Activated CD8-positive, alpha-beta T cell treated with anti-CD3 and anti-CD28 coated beads for 36 hours (primary cell): ENCODE measurements at regions not wholly inside any gene's neighbourhood (a gene's known extent, or its start where the extent isn't known, plus 50 kb on each side); places are given as distances from the start of the nearest gene placed in this dataset.
"Not testable (repeated sequence)": the region's sequence is repeated elsewhere in the genome, so short reads cannot be mapped to it uniquely, and the experiment has no call there.

ENCODE experiments used
- ATAC-seq: fragments of 200-7000 bp; cut with Tn5 transposase; one replicate; pipeline ENCODE4 v1.10.0; 2021; ENCODE audit warnings: mild to moderate bottlenecking, moderate library complexity
- CTCF ChIA-PET: fragments of 350-600 bp; sonication (Branson Sonifier 250); formaldehyde crosslinking; loops from one replicate; lab custom pipeline; 2021; ENCODE audit warnings: antibody characterized with exemption; lab: Charles Lee
- POLR2A ChIA-PET: fragments of 350-600 bp; sonication (Branson Sonifier 250); formaldehyde crosslinking; loops from one replicate; lab custom pipeline; 2021; ENCODE audit warnings: antibody characterized with exemption; lab: Charles Lee
- DNase-seq: peaks from one replicate; pipeline ENCODE4 v3.0.0-alpha.2; 2020
- H3K27ac Mint-ChIP-seq: one replicate; pipeline ENCODE4 v1.8.0; 2021; ENCODE audit warnings: mild to moderate bottlenecking, mixed read lengths
- H3K27me3 Mint-ChIP-seq: one replicate; pipeline ENCODE4 v1.8.0; 2021; ENCODE audit warnings: mixed read lengths
- H3K36me3 Mint-ChIP-seq: one replicate; pipeline ENCODE4 v1.8.0; 2021; ENCODE audit warnings: low read depth, mixed read lengths
- H3K4me1 Mint-ChIP-seq: one replicate; pipeline ENCODE4 v1.8.0; 2021; ENCODE audit warnings: low read depth, mixed read lengths
- H3K4me3 Mint-ChIP-seq: one replicate; pipeline ENCODE4 v1.8.0; 2021; ENCODE audit warnings: mild to moderate bottlenecking, moderate library complexity, mixed read lengths
- H3K9me3 Mint-ChIP-seq: one replicate; pipeline ENCODE4 v1.8.0; 2021; ENCODE audit warnings: mixed read lengths
- CTCF ChIP-seq: fragments of 200-600 bp; IDR thresholded peaks from one replicate; pipeline ENCODE4 v1.8.0; 2022; ENCODE audit warnings: antibody characterized with exemption, mild to moderate bottlenecking
- intact Hi-C: fragments of 100-400 bp; cut with micrococcal nuclease; formaldehyde crosslinking; loops from one replicate; pipeline ENCODE4 v1.10.0; 2022

- Mint-ChIP-seq H3K36me3 (no peaks in the 10 kb centered on the region), H3K4me3 (no peak overlapping the region), H3K4me1 (no peaks in the 10 kb centered on the region), H3K27ac (no peak overlapping the region), H3K27me3 (no peaks in the 10 kb centered on the region), H3K9me3 (no peaks in the 10 kb centered on the region)
- ChIA-PET CTCF (no interaction called here), POLR2A (no interaction called here)
- intact Hi-C loops = no loop called here
- no peak for ATAC-seq
- DNase-seq = no peak
- no peak for TF ChIP-seq CTCF
Observed at GRCh38 chr7:24436131-24436920, 136.9 kb upstream of the PALS2 start.

GRCh38 chr7:24438232-24438631 lies 135.0 kb upstream of the PALS2 start:
- ChIA-PET CTCF (no interaction called here), POLR2A (interaction anchor here (0.6 kb wide), 1 partner anchor 793 kb away, joined by 3 read pairs; no protein-coding TSS in a partner anchor)
- intact Hi-C loops = no loop called here
- no peak for TF ChIP-seq CTCF
- ATAC-seq = no peak
- H3K27me3 Mint-ChIP-seq = peaks cover 1% of the 10 kb centered on the region
- no peaks in the 10 kb centered on the region for H3K4me1 Mint-ChIP-seq
- H3K9me3 Mint-ChIP-seq = no peaks in the 10 kb centered on the region
- DNase-seq = no peak
- no peak overlapping the region for H3K4me3 Mint-ChIP-seq
- H3K27ac Mint-ChIP-seq = no peak overlapping the region
- no peaks in the 10 kb centered on the region for H3K36me3 Mint-ChIP-seq

GRCh38 chr7:24439104-24439503 lies 134.1 kb upstream of the PALS2 start:
- DNase-seq, ATAC-seq, H3K4me1 Mint-ChIP-seq, H3K9me3 Mint-ChIP-seq, intact Hi-C loops, CTCF ChIA-PET, H3K4me3 Mint-ChIP-seq, H3K27ac Mint-ChIP-seq, POLR2A ChIA-PET, H3K27me3 Mint-ChIP-seq, H3K36me3 Mint-ChIP-seq: not testable (repeated sequence)

GRCh38 chr7:24440892-24441291 lies 132.4 kb upstream of the PALS2 start:
- H3K36me3 Mint-ChIP-seq = no peaks in the 10 kb centered on the region
- H3K9me3 Mint-ChIP-seq = no peaks in the 10 kb centered on the region
- H3K4me3 Mint-ChIP-seq = no peak overlapping the region
- ChIA-PET POLR2A (no interaction called here), CTCF (no interaction called here)
- no peak for TF ChIP-seq CTCF
- intact Hi-C loops = no loop called here
- peaks cover 6% of the 10 kb centered on the region for H3K27me3 Mint-ChIP-seq
- DNase-seq (no peak), ATAC-seq (no peak)
- no peak overlapping the region for H3K27ac Mint-ChIP-seq
- H3K4me1 Mint-ChIP-seq = no peaks in the 10 kb centered on the region

DNA sequence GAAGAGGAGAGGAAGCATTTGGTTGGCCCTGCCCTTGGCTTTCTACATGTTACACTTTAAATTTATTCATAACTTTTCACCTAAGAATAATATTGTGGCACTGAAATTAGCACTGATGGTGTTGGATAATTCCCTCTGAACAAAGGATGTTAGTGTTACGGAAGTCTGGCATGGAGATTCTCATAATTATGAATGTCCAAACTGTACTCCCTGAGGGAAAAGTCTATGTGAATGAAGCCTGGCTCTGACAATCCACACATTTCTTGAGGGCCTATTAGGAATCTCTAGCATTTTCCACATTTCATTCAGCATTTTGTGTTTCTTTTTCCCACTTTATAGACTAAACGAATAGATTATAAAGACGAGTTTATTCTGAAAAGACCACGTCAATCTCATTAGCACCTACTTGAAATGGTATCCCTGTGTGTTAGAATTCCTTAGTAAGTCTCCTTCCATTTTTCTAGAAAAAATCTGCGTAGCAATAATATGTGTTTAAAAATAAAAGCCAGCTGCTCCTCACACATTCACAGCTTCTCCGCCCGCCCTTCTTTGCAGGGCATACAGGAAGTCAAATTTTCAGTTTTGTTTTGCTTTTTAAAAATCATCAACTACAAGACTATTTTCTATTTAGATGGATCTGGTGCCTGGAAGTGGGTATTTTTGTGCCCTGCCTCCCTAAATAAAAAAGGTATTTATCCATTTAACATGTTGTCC lies 131.8 kb upstream of the PALS2 start:
- Mint-ChIP-seq H3K27me3 (peaks cover 6% of the 10 kb centered on the region), H3K4me3 (no peak overlapping the region), H3K9me3 (no peaks in the 10 kb centered on the region), H3K27ac (no peak overlapping the region), H3K4me1 (no peaks in the 10 kb centered on the region), H3K36me3 (no peaks in the 10 kb centered on the region)
- ChIA-PET CTCF (interaction anchor here (1.1 kb wide), 1 partner anchor 152 kb away, joined by 3 read pairs; no protein-coding TSS in a partner anchor), POLR2A (no interaction called here)
- no peak for DNase-seq
- TF ChIP-seq CTCF = no peak
- intact Hi-C loops = no loop called here
- no peak for ATAC-seq
